SH-SY5Y (cell line): ENCODE measurements at regions not wholly inside any gene's neighbourhood (a gene's known extent, or its start where the extent isn't known, plus 50 kb on each side); places are given as distances from the start of the nearest gene placed in this dataset.

Experiments used
- GATA2 ChIP-seq: IDR thresholded peaks from 2 replicates; pipeline ENCODE4 v1.6.1; 2011; ENCODE audit warnings: mild to moderate bottlenecking, low read depth, low read length
- GATA3 ChIP-seq: IDR thresholded peaks from 2 replicates; pipeline ENCODE4 v1.6.1; 2011; ENCODE audit warnings: low read depth, mild to moderate bottlenecking, low read length, moderate library complexity

DNA sequence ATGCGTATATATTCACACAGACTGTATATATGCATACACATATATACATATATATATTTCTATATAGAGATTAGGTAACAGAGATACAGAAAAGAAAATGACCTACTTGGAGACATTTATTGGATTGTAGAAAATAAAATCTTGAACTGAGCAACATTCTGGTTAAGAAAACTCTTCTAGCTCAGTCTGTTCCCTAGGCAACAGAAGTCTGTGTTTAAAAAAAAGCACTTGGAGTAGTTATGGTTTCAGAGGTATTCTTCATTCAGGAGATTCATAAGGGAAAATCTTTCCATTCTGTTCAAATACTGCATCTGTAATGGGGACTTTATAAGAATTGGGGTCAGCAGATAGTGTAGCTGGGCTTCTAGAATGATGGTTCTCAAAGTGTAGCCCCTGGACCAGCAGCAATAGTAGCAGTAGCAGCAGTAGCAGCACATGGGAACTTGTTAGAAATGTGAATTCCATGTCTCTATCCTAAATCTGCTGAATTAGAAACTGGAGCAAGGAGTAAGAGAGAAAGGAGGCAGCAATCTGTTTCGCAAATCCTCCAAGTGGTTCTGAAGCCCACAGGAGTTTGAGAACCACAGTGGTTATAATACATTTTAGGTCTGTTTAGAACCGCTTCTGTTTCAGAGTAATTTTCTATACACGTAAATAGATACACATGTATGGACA is 112.8 kb upstream of the TMEM108 start:
- TF ChIP-seq GATA2 (no peak), GATA3 (no peak)
